Dermis microvascular lymphatic vessel endothelial cell (primary cell): ENCODE measurements at regions not wholly inside any gene's neighbourhood (a gene's known extent, or its start where the extent isn't known, plus 50 kb on each side); places are given as distances from the start of the nearest gene placed in this dataset.

Experiments used
- DNase-seq, 2 donors: peaks; one replicate each; pipeline versions ENCODE4 v3.0.0 to v3.0.0-alpha.2; 2010; ENCODE audit warnings: low read depth in 2 of 2

- no peak for DNase-seq
These were observed 66.1 kb upstream of the KAT6B start for GRCh38 chr10:74760086-74760979.

DNA sequence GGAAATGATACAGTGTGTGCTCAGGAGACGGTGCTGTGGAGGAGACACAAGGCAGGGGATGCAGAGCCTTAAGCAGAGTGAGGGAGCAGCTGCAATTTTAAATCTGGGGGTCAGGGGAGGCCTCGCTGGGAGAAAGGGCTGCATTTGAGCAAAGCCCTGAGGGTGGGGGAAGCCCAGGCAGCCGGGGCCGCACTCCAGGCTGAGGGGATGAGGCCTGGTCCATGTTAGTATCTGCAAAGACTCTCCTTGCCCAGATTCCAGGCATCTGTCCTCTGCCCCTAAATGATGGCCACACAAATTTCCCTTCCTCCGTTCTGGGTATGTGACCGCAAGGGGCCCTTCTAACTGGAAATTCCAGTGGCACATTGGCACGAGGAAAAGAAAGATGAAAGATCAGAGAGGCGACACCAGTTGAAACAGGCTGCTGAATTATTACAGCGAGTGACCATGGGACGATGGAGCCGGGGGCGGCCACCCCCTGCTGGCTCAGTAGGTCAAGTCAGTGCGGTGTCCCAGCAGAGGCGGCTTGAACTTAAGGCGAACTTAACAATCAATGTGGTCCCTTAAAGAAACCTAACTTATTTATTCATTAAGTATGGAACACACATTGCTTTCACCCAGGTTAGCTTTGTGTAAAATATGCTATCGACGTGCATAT is 62.3 kb upstream of the KAT6B start:
- no peak for DNase-seq

DNA sequence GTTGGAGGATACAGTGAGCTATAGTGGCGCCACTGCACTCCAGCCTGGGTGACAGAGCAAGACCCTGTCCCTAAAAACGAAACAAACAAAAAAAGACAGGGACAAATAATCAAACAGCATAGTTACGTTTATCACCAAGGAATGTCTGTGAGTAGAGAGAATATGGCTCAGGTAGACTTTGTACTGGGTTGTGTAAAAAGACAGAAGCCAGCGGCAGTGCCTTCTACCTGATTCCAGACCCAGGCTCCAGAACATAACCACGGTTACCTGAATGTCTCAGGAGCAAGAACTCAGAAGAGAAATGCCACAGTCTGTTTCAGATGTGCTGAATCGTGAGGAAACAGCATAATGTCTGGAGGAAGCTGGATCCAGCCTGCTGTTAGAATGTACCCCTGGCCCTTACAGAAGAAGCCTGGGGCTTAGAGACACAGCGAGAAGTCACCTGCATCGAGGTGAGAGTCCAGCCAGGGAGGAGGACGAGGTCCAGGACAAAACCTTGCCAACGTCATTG is 60.9 kb upstream of the KAT6B start:
- no peak for DNase-seq

GRCh38 chr10:74766501-74766900 is 59.9 kb upstream of the KAT6B start:
- peak in 1 of 2 donors; percentile 7 for DNase-seq

GRCh38 chr10:74770400-74770799 is 56.0 kb upstream of the KAT6B start:
- DNase-seq = no peak

GRCh38 chr10:74771054-74771453 is 55.3 kb upstream of the KAT6B start:
- no peak for DNase-seq

DNA sequence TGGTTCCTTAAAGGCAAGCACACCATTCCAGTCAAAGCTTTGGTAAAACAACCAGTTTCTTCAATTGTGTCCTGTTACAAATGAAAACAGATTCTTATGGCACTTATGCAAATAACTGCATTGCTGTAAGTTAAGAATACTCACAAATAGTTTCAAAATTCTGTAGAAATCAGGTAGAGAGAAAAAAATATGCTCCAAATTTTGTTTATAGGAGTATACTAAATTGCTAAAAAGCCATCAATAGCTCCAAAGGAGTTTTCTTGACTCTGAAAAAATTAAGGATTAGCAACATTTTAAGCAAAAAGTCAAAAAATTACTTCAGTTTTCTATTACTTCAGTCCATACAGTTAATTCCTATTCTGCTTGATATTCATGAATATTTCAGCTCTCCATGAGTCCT is 51.3 kb upstream of the KAT6B start:
- DNase-seq = no peak
